HG03558 (cell line): ENCODE measurements at regions not wholly inside any gene's neighbourhood (a gene's known extent, or its start where the extent isn't known, plus 50 kb on each side); places are given as distances from the start of the nearest gene placed in this dataset.

Experiments
- ATAC-seq: cut with Tn5 transposase; IDR thresholded peaks from one replicate; pipeline ENCODE4 v1.9.1; 2021; ENCODE audit warnings: moderate number of reproducible peaks; ENCODE audit not compliant: unreplicated experiment; ENCODE audit errors: extremely low read depth

GRCh38 chr3:102176333-102177050, 258.3 kb upstream of the ZPLD1 start:
- ATAC-seq, result no peak

GRCh38 chr3:102177075-102177755, 257.6 kb upstream of the ZPLD1 start:
- ATAC-seq, result no peak

GRCh38 chr3:102178817-102179216, 256.0 kb upstream of the ZPLD1 start:
- no peak for ATAC-seq

GRCh38 chr3:102179326-102180177, 255.3 kb upstream of the ZPLD1 start:
- ATAC-seq, result peak; percentile 55

- ATAC-seq, result peak; percentile 23
Observed at GRCh38 chr3:102180280-102180931, 254.4 kb upstream of the ZPLD1 start.

GRCh38 chr3:102181175-102181920, 253.5 kb upstream of the ZPLD1 start:
- no peak for ATAC-seq

- no peak for ATAC-seq
Observed at GRCh38 chr3:102182162-102182561, 252.7 kb upstream of the ZPLD1 start.

- no peak for ATAC-seq
Observed at GRCh38 chr3:102183186-102183585, 251.6 kb upstream of the ZPLD1 start.

- ATAC-seq, result no peak
Observed at GRCh38 chr3:102183623-102184022, 251.2 kb upstream of the ZPLD1 start.

GRCh38 chr3:102189541-102189940, 245.3 kb upstream of the ZPLD1 start:
- no peak for ATAC-seq

GRCh38 chr3:102189956-102190723, 244.7 kb upstream of the ZPLD1 start:
- ATAC-seq, result no peak

GRCh38 chr3:102192575-102192974, 242.2 kb upstream of the ZPLD1 start:
- no peak for ATAC-seq

- ATAC-seq, result no peak
Observed at GRCh38 chr3:102193255-102193654, 241.6 kb upstream of the ZPLD1 start.

- no peak for ATAC-seq
Observed at GRCh38 chr3:102194001-102194400, 240.8 kb upstream of the ZPLD1 start.

- no peak for ATAC-seq
Observed at GRCh38 chr3:102194760-102195159, 240.1 kb upstream of the ZPLD1 start.

- no peak for ATAC-seq
Observed at GRCh38 chr3:102195198-102195948, 239.4 kb upstream of the ZPLD1 start.

- no peak for ATAC-seq
Observed at GRCh38 chr3:102200126-102200525, 234.7 kb upstream of the ZPLD1 start.

GRCh38 chr3:102200560-102200959, 234.3 kb upstream of the ZPLD1 start:
- ATAC-seq, result no peak
